GM12878 (cell line): ENCODE measurements at regions not wholly inside any gene's neighbourhood (a gene's known extent, or its start where the extent isn't known, plus 50 kb on each side); places are given as distances from the start of the nearest gene placed in this dataset.
"Not testable (repeated sequence)": the region's sequence is repeated elsewhere in the genome, so short reads cannot be mapped to it uniquely, and the experiment has no call there.

Experiments
- ATAC-seq: fragments of 200-7000 bp; cut with Tn5 transposase; 3 replicates; pipeline ENCODE4 v1.9.1; 2020; ENCODE audit warnings: mild to moderate bottlenecking, moderate library complexity
- BruUV-seq: library from RNA; stranded (reverse); fragments of 400-500 nt; replicated peaks from 2 replicates; lab custom pipeline; 2021; lab: Mats Ljungman, UMichigan
- CTCF ChIA-PET: fragments of 300-600 bp; sonication (Branson Sonifier 250); formaldehyde crosslinking; extraction: SDS; loops from one replicate; lab custom pipeline; 2021; ENCODE audit warnings: inconsistent platforms; lab: Yijun Ruan, JAX
- POLR2A ChIA-PET: fragments of 350-600 bp; formaldehyde crosslinking; extraction: SDS; loops from one replicate; lab custom pipeline; 2021; ENCODE audit warnings: inconsistent platforms; lab: Charles Lee
- RAD21 ChIA-PET: fragments of 300-600 bp; sonication (Branson Sonifier 250); formaldehyde crosslinking; loops from one replicate; lab custom pipeline; 2023; ENCODE audit warnings: antibody characterized with exemption; ENCODE audit not compliant: unreplicated experiment; lab: Charles Lee
- SMC1A ChIA-PET: fragments of 300-600 bp; sonication (Branson Sonifier 250); formaldehyde crosslinking; loops from one replicate; lab custom pipeline; 2023; ENCODE audit not compliant: unreplicated experiment, uncharacterized antibody; lab: Charles Lee
- DNase-seq: peaks from one replicate; pipeline ENCODE4 v3.0.0-alpha.2; 2011; ENCODE audit warnings: low read depth, low spot score
- FAIRE-seq: peaks from 3 replicates; lab custom pipeline; 2011; peaks lifted over from hg19 to GRCh38; lab: Jason Lieb, UNC
- H2AFZ ChIP-seq: 2 replicates; pipeline ENCODE4 v1.6.0; 2011; ENCODE audit warnings: low read depth, low read length, control low read depth; ENCODE audit not compliant: control insufficient read depth
- H3K27ac ChIP-seq: 2 replicates; pipeline ENCODE4 v1.5.1; 2011; ENCODE audit warnings: control low read depth; ENCODE audit not compliant: control insufficient read depth, insufficient read depth
- H3K27me3 ChIP-seq, 2 experiments: replicated peaks in 1 of 2; 2 replicates each; pipeline versions ENCODE4 v1.6.0 to v1.6.1; 2011; ENCODE audit warnings: low read length in 1 of 2; ENCODE audit not compliant: control insufficient read depth in 2 of 2, insufficient read depth in 2 of 2
- H3K36me3 ChIP-seq, 2 experiments: 2 replicates each; pipeline ENCODE4 v1.5.1; 2011; ENCODE audit warnings: low read length in 1 of 2; ENCODE audit not compliant: control insufficient read depth in 2 of 2, insufficient read depth in 2 of 2
- H3K4me1 ChIP-seq: 2 replicates; pipeline ENCODE4 v1.6.1; 2011; ENCODE audit warnings: mild to moderate bottlenecking, low read length, moderate library complexity, mixed read lengths; ENCODE audit not compliant: control insufficient read depth, insufficient read depth
- H3K4me2 ChIP-seq: 2 replicates; pipeline ENCODE4 v1.6.0; 2011; ENCODE audit warnings: control low read depth; ENCODE audit not compliant: control insufficient read depth, insufficient read depth
- H3K4me3 ChIP-seq: fragments of 200-600 bp; sonication (generic); 2 replicates; pipeline ENCODE4 v1.5.1; 2016
- H3K79me2 ChIP-seq: 2 replicates; pipeline ENCODE4 v1.6.0; 2011; ENCODE audit warnings: low read length; ENCODE audit not compliant: control insufficient read depth, insufficient read depth
- H3K9ac ChIP-seq: 2 replicates; pipeline ENCODE4 v1.8.0; 2011; ENCODE audit warnings: low read length, control low read depth, mixed read lengths; ENCODE audit not compliant: control insufficient read depth, insufficient read depth
- H3K9me3 ChIP-seq: replicated peaks from 3 replicates; pipeline ENCODE4 v1.5.1; 2011; ENCODE audit warnings: mild to moderate bottlenecking, low read length; ENCODE audit not compliant: control insufficient read depth, insufficient read depth
- H4K20me1 ChIP-seq: 2 replicates; pipeline ENCODE4 v1.6.0; 2011; ENCODE audit not compliant: control insufficient read depth, insufficient read depth
- ESRRA ChIP-seq: IDR thresholded peaks from 2 replicates; pipeline ENCODE4 v1.6.1; 2012; ENCODE audit warnings: mild to moderate bottlenecking, low read length, improper control_type of control experiment
- MYB ChIP-seq: fragments of 150-350 bp; IDR thresholded peaks from 2 replicates; pipeline ENCODE4 v1.6.1; 2014; ENCODE audit warnings: mild to moderate bottlenecking, low read depth, low read length, borderline replicate concordance
- WGBS: methylation state at CpG from one replicate; pipeline ENCODE4 v1.1.6; 2016; ENCODE audit warnings: low lambda C conversion rate; ENCODE audit not compliant: insufficient replicate concordance, insufficient coverage; ENCODE audit errors: missing lambda C conversion rate; 5-methylcytosine and 5-hydroxymethylcytosine counted together
- in situ Hi-C: fragments of 300-500 bp; cut with MboI; formaldehyde crosslinking; loops from 9 replicates; pipeline ENCODE4 v1.14.3; 2018; ENCODE audit warnings: mixed read lengths
- intact Hi-C: fragments of 100-400 bp; cut with micrococcal nuclease; formaldehyde crosslinking; loops from one replicate; pipeline ENCODE4 v1.14.2; 2022; ENCODE audit not compliant: unreplicated experiment

GRCh38 chr15:84401891-84402840 lies 166.6 kb downstream of the GOLGA6L4 start:
- BruUV-seq, H3K4me1 ChIP-seq, H3K4me3 ChIP-seq, H3K27me3 ChIP-seq, H3K9me3 ChIP-seq, H3K4me2 ChIP-seq, DNase-seq, SMC1A ChIA-PET, CTCF ChIA-PET, H3K36me3 ChIP-seq, H3K27ac ChIP-seq, RAD21 ChIA-PET, ATAC-seq, H4K20me1 ChIP-seq, H3K9ac ChIP-seq, intact Hi-C loops, POLR2A ChIA-PET, H3K79me2 ChIP-seq, FAIRE-seq, H2AFZ ChIP-seq, in situ Hi-C loops: not testable (repeated sequence)
- 30% methylated on average over 11 of the region's 14 CpGs for WGBS

DNA sequence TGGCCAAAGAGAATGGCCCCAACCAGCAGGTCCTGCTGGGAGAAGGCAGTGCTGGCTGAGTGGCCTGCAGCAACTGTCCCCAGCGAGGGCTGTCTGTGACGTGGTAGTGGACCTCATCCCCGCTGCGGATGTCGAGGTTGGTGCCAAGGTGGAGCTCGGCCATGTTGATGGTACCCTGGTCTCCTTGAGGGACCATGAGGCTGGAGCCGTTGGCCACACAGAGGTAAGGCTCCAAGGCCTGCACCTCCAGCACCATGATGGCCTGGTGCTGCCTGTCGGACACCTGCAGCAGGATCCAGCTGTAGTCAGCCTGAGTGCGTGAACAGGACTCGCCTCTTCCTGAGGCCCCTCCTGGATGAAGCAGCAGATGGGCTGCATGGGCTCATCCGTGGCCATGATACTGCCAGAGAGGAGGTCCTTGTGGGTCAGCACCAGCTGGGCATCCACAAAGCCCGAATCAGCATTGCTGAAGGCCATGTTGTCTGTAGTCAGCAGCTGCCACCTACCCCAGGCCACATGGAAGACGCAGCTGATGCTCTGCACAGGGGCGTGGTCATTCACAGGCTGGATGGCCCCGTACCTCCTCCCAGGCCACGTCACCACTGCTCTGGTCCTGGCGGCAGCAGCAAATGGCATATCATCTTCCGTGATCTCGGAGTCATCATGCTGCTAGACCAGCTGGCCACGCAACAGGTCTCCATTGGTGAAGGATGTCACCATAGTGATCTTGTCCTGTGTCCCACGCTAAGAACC lies 167.5 kb downstream of the GOLGA6L4 start:
- Histone ChIP-seq H3K79me2 (no peaks in the 10 kb centered on the region), H3K4me1 (no peaks in the 10 kb centered on the region), H3K27me3 (no peaks in the 10 kb centered on the region; a peak in 1 of 4 replicates), H3K36me3 (no peaks in the 10 kb centered on the region), H3K9ac (no peak overlapping the region), H3K4me2 (no peak overlapping the region), H3K9me3 (no peaks in the 10 kb centered on the region), H2AFZ (no peak overlapping the region)
- no peak for ATAC-seq
- no peak for FAIRE-seq
- ChIA-PET SMC1A (no interaction called here), POLR2A (no interaction called here), RAD21 (no interaction called here)
- intact Hi-C loops = no loop called here
- in situ Hi-C loops = no loop called here
- no peak for DNase-seq
- TF ChIP-seq ESRRA = no peak
- no peak for TF ChIP-seq MYB
- TF ChIP-seq, all 136 proteins: peak for 0
- CTCF ChIA-PET = no interaction called here
- H4K20me1 ChIP-seq = no peaks in the 10 kb centered on the region
- no peak overlapping the region for H3K27ac ChIP-seq
- no peak overlapping the region for H3K4me3 ChIP-seq
- WGBS = 36% methylated on average over 21 of the region's 21 CpGs
- no TSS peak for BruUV-seq

GRCh38 chr15:84409357-84409756 lies 173.8 kb downstream of the GOLGA6L4 start:
- H3K9me3 ChIP-seq, FAIRE-seq, H3K79me2 ChIP-seq, CTCF ChIA-PET, H3K4me2 ChIP-seq, H3K27ac ChIP-seq, H2AFZ ChIP-seq, H3K36me3 ChIP-seq, BruUV-seq, in situ Hi-C loops, H4K20me1 ChIP-seq, H3K9ac ChIP-seq, DNase-seq, ATAC-seq, SMC1A ChIA-PET, intact Hi-C loops, RAD21 ChIA-PET, H3K27me3 ChIP-seq, H3K4me3 ChIP-seq, H3K4me1 ChIP-seq, POLR2A ChIA-PET: not testable (repeated sequence)
- WGBS = no CpG with 5 or more reads among the region's 4 CpGs
